Spleen (tissue), 11 donors: ENCODE measurements at regions not wholly inside any gene's neighbourhood (a gene's known extent, or its start where the extent isn't known, plus 50 kb on each side); places are given as distances from the start of the nearest gene placed in this dataset.

Experiments
- DNase-seq: peaks from one replicate; pipeline ENCODE4 v3.0.0-alpha.2; 2020
- H3K27ac ChIP-seq, 8 donors: fragments of 200-600 bp; sonication (generic) in 7 of 8; 1 replicate in 4 of 8; 2 replicates in 4 of 8; pipeline versions ENCODE4 v1.5.0 to v1.8.0; 2016 to 2021; ENCODE audit warnings: inconsistent platforms in 4 of 8, mild to moderate bottlenecking in 4 of 8, moderate library complexity in 1 of 8
- H3K27me3 ChIP-seq, 7 donors: fragments of 200-600 bp; sonication (generic) in 6 of 7; replicated peaks in 1 of 7; 1 replicate in 4 of 7; 2 replicates in 3 of 7; pipeline versions ENCODE4 v1.5.0 to v1.8.0; 2016 to 2021; ENCODE audit warnings: inconsistent platforms in 3 of 7, mild to moderate bottlenecking in 1 of 7
- H3K36me3 ChIP-seq, 6 donors: fragments of 200-600 bp; sonication (generic) in 5 of 6; 1 replicate in 4 of 6; 2 replicates in 2 of 6; pipeline versions ENCODE4 v1.5.0 to v1.8.0; 2016 to 2021; ENCODE audit warnings: inconsistent platforms in 2 of 6
- H3K4me1 ChIP-seq, 6 donors: fragments of 200-600 bp; sonication (generic) in 5 of 6; 1 replicate in 3 of 6; 2 replicates in 3 of 6; pipeline versions ENCODE4 v1.5.0 to v1.8.0; 2016 to 2021; ENCODE audit warnings: inconsistent platforms in 3 of 6
- H3K4me3 ChIP-seq, 8 donors: fragments of 200-600 bp; sonication (generic) in 7 of 8; 1 replicate in 4 of 8; 2 replicates in 4 of 8; pipeline versions ENCODE4 v1.5.0 to v1.8.0; 2016 to 2021; ENCODE audit warnings: inconsistent platforms in 4 of 8, mild to moderate bottlenecking in 4 of 8, moderate library complexity in 2 of 8
- H3K9me3 ChIP-seq, 8 donors: fragments of 200-600 bp; sonication (generic) in 7 of 8; 1 replicate in 4 of 8; 2 replicates in 4 of 8; pipeline versions ENCODE4 v1.5.0 to v1.8.0; 2016 to 2021; ENCODE audit warnings: inconsistent platforms in 4 of 8
- CTCF ChIP-seq, 11 experiments: fragments of 200-600 bp in 7 of 11; fragments of 450-650 bp in 4 of 11; sonication (generic) in 4 of 11; IDR thresholded peaks in 8 of 11; conservative IDR thresholded peaks in 3 of 11; 1 replicate in 7 of 11; 2 replicates in 4 of 11; pipeline versions ENCODE4 v1.4.0 to v1.8.0; 2016 to 2021; ENCODE audit warnings: antibody characterized with exemption in 11 of 11, inconsistent platforms in 4 of 11, mild to moderate bottlenecking in 1 of 11
- POLR2A ChIP-seq, 3 donors: fragments of 450-650 bp; IDR thresholded peaks; one replicate each; pipeline ENCODE4 v1.5.1; 2017; ENCODE audit warnings: antibody characterized with exemption in 3 of 3, mild to moderate bottlenecking in 1 of 3
- POLR2AphosphoS5 ChIP-seq, 3 donors: sonication (generic); formaldehyde crosslinking; IDR thresholded peaks; one replicate each; pipeline ENCODE4 v1.5.1; 2017; ENCODE audit warnings: antibody characterized with exemption in 3 of 3
- WGBS, 5 donors: extraction: QIAGEN DNeasy Blood & Tissue Kit in 3 of 5; methylation state at CpG; one replicate each; pipeline versions ENCODE4 v1.1.5 to v1.1.7; 2013 to 2018; 5-methylcytosine and 5-hydroxymethylcytosine counted together
- intact Hi-C: fragments of 100-400 bp; cut with DNase I; formaldehyde crosslinking; loops from one replicate; pipeline ENCODE4 v1.15.0; 2023; ENCODE audit warnings: low total_unique reads
- donor health status: healthy with polysubstance abuse.
- donor health status: DM: no; HTN: no; CAD: no; lungs with moderate emphysema.
- donor health status: DM: no; HTN: no; CAD: no.
- donor health status: Bipolar disorder and iron deficiency.
- donor health status: healthy.
- donor health status: DM: no; HTN: no; CAD: no.
- donor health status: DM: yes; HTN: yes; CAD: no.

GRCh38 chr18:33517950-33518349 lies 60.1 kb upstream of the ASXL3 start:
- intact Hi-C loops, result no loop called here

GRCh38 chr18:33513027-33513426 lies 65.0 kb upstream of the ASXL3 start:
- Histone ChIP-seq H3K27me3 (no peaks in the 10 kb centered on the region), H3K4me3 (no peak overlapping the region), H3K36me3 (no peaks in the 10 kb centered on the region), H3K27ac (no peak overlapping the region), H3K9me3 (peaks cover 0 to 79% (median 60%) of the 10 kb centered on the region in 8 donors), H3K4me1 (no peaks in the 10 kb centered on the region)
- no peak for DNase-seq
- TF ChIP-seq CTCF (IDR thresholded peaks at IDR 0.05 in 8 of 11, conservative IDR thresholded peaks at IDR 0.05 in 3 of 11) (no peak), POLR2AphosphoS5 (IDR thresholded peaks at IDR 0.05) (no peak), POLR2A (IDR thresholded peaks at IDR 0.05) (no peak)
- intact Hi-C loops, result no loop called here

More at GRCh38 chr18:33517950-33518349, 60.1 kb upstream of the ASXL3 start:
- peaks cover 0 to 61% (median 52%) of the 10 kb centered on the region in 8 donors for H3K9me3 ChIP-seq
- no peak overlapping the region for H3K4me3 ChIP-seq
- H3K36me3 ChIP-seq, result no peaks in the 10 kb centered on the region
- H3K4me1 ChIP-seq, result no peaks in the 10 kb centered on the region
- no peak for DNase-seq
- no peak overlapping the region for H3K27ac ChIP-seq
- TF ChIP-seq POLR2AphosphoS5 (IDR thresholded peaks at IDR 0.05) (no peak), POLR2A (IDR thresholded peaks at IDR 0.05) (no peak)
- H3K27me3 ChIP-seq, result no peaks in the 10 kb centered on the region

DNA sequence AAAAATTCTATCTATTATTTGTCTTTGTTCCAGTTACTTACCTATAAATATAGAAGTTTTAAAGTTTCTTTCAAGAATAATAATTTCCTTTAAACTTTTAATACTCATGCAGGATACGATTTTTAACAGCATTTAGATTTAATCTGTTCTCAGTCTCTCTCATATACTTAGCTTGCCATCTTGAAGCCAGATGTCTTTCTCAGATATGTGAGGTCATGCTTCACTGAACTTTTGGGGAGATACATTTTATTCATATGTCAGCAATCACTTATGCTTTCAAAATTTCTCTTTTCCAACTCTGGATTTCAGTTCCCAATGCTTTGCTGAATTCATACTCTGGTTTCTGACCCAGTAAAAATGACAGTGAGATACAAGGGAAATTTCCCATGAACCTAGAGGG lies 66.5 kb upstream of the CCDC178 start:
- intact Hi-C loops, result no loop called here
- 57 to 81% (median 69%) methylated on average over 1 of the region's 1 CpG for WGBS, 5 donors

GRCh38 chr18:33505798-33506197 lies 65.3 kb upstream of the CCDC178 start:
- Histone ChIP-seq H3K4me1 (no peaks in the 10 kb centered on the region), H3K4me3 (no peak overlapping the region), H3K27ac (no peak overlapping the region), H3K36me3 (no peaks in the 10 kb centered on the region), H3K27me3 (no peaks in the 10 kb centered on the region), H3K9me3 (peaks cover 0 to 22% (median 7%) of the 10 kb centered on the region in 8 donors)
- no peak for TF ChIP-seq POLR2A (IDR thresholded peaks at IDR 0.05)
- TF ChIP-seq POLR2AphosphoS5 (IDR thresholded peaks at IDR 0.05), result no peak
- TF ChIP-seq CTCF (IDR thresholded peaks at IDR 0.05 in 8 of 11, conservative IDR thresholded peaks at IDR 0.05 in 3 of 11), result no peak
- DNase-seq, result no peak
- intact Hi-C loops, result no loop called here

More for the DNA sequence above, 66.5 kb upstream of the CCDC178 start:
- no peak for DNase-seq
- Histone ChIP-seq H3K36me3 (no peaks in the 10 kb centered on the region), H3K4me3 (no peak overlapping the region), H3K4me1 (no peaks in the 10 kb centered on the region), H3K27me3 (no peaks in the 10 kb centered on the region), H3K9me3 (peaks cover 0 to 34% (median 12%) of the 10 kb centered on the region in 8 donors), H3K27ac (no peak overlapping the region)
- TF ChIP-seq CTCF (IDR thresholded peaks at IDR 0.05 in 8 of 11, conservative IDR thresholded peaks at IDR 0.05 in 3 of 11) (no peak), POLR2AphosphoS5 (IDR thresholded peaks at IDR 0.05) (no peak), POLR2A (IDR thresholded peaks at IDR 0.05) (no peak)

GRCh38 chr18:33505297-33505696 lies 64.8 kb upstream of the CCDC178 start:
- H3K4me1 ChIP-seq, result no peaks in the 10 kb centered on the region
- H3K27me3 ChIP-seq, result no peaks in the 10 kb centered on the region
- TF ChIP-seq POLR2AphosphoS5 (IDR thresholded peaks at IDR 0.05) (no peak), POLR2A (IDR thresholded peaks at IDR 0.05) (no peak), CTCF (IDR thresholded peaks at IDR 0.05 in 8 of 11, conservative IDR thresholded peaks at IDR 0.05 in 3 of 11) (no peak)
- H3K36me3 ChIP-seq, result no peaks in the 10 kb centered on the region
- intact Hi-C loops, result no loop called here
- WGBS, 5 donors, result 81 to 95% (median 88%) methylated on average over 2 of the region's 2 CpGs
- H3K9me3 ChIP-seq, result peaks cover 0 to 17% (median 5%) of the 10 kb centered on the region in 8 donors
- no peak overlapping the region for H3K4me3 ChIP-seq
- DNase-seq, result no peak
- no peak overlapping the region for H3K27ac ChIP-seq
